IMR-90 (cell line): ENCODE measurements at regions not wholly inside any gene's neighbourhood (a gene's known extent, or its start where the extent isn't known, plus 50 kb on each side); places are given as distances from the start of the nearest gene placed in this dataset.

Experiments used
- ATAC-seq: fragments of 200-7000 bp; cut with Tn5 transposase; 2 replicates; pipeline ENCODE4 v1.9.1; 2020; ENCODE audit warnings: low read depth, mild to moderate bottlenecking, moderate library complexity
- BruUV-seq: library from RNA; stranded (reverse); fragments of 400-500 nt; replicated peaks from 2 replicates; lab custom pipeline; 2021; lab: Mats Ljungman, UMichigan
- CTCF ChIA-PET: fragments of 300-600 bp; formaldehyde crosslinking; extraction: SDS; loops from one replicate; lab custom pipeline; 2021; ENCODE audit warnings: antibody characterized with exemption; lab: Yijun Ruan, JAX
- POLR2A ChIA-PET: fragments of 300-600 bp; sonication (Branson Sonifier 250); formaldehyde crosslinking; loops from one replicate; lab custom pipeline; 2022; ENCODE audit warnings: antibody characterized with exemption; ENCODE audit not compliant: unreplicated experiment; lab: Charles Lee
- DNase-seq: peaks from one replicate; pipeline ENCODE4 v3.0.0; 2013
- H2AFZ ChIP-seq: replicated peaks from 2 replicates; pipeline ENCODE3; 2013; ENCODE audit warnings: low read length, mild to moderate bottlenecking; ENCODE audit not compliant: poor library complexity
- H2AK5ac ChIP-seq: 2 replicates; pipeline ENCODE4 v1.6.1; 2013; ENCODE audit warnings: low read depth, low read length, inconsistent platforms
- H2AK9ac ChIP-seq: replicated peaks from 2 replicates; pipeline ENCODE3; 2013; ENCODE audit warnings: mild to moderate bottlenecking, low read depth, low read length, moderate library complexity; ENCODE audit not compliant: poor library complexity
- H2BK120ac ChIP-seq: 2 replicates; pipeline ENCODE4 v1.6.1; 2013; ENCODE audit warnings: low read depth, low read length, inconsistent platforms
- H2BK15ac ChIP-seq: 3 replicates; pipeline ENCODE4 v1.6.1; 2013; ENCODE audit warnings: low read depth, low read length, inconsistent platforms
- H2BK20ac ChIP-seq: 2 replicates; pipeline ENCODE4 v1.6.1; 2013; ENCODE audit warnings: low read depth, mild to moderate bottlenecking, inconsistent platforms, low read length, moderate library complexity
- H2BK5ac ChIP-seq: 2 replicates; pipeline ENCODE4 v1.6.1; 2013; ENCODE audit warnings: mild to moderate bottlenecking, low read depth, low read length, inconsistent platforms; ENCODE audit not compliant: poor library complexity, severe bottlenecking
- H3K14ac ChIP-seq: replicated peaks from 2 replicates; pipeline ENCODE4 v1.6.1; 2013; ENCODE audit warnings: low read depth, low read length, inconsistent platforms
- H3K18ac ChIP-seq: 2 replicates; pipeline ENCODE4 v1.6.1; 2013; ENCODE audit warnings: low read depth, low read length, control low read depth
- H3K23ac ChIP-seq: 2 replicates; pipeline ENCODE4 v1.6.1; 2013; ENCODE audit warnings: low read depth, low read length, inconsistent platforms
- H3K27ac ChIP-seq: 2 replicates; pipeline ENCODE4 v1.5.1; 2013; ENCODE audit warnings: mild to moderate bottlenecking, control low read depth, low read length; ENCODE audit not compliant: insufficient read depth
- H3K27me3 ChIP-seq: 2 replicates; pipeline ENCODE4 v1.6.1; 2013; ENCODE audit warnings: low read length; ENCODE audit not compliant: control insufficient read depth, insufficient read depth
- H3K36me3 ChIP-seq: 2 replicates; pipeline ENCODE4 v1.6.1; 2013; ENCODE audit warnings: low read length, mixed read lengths; ENCODE audit not compliant: control insufficient read depth, insufficient read depth
- H3K4ac ChIP-seq: 2 replicates; pipeline ENCODE4 v1.6.1; 2013; ENCODE audit warnings: low read depth, low read length, inconsistent platforms
- H3K4me1 ChIP-seq: 2 replicates; pipeline ENCODE4 v1.6.1; 2013; ENCODE audit warnings: low read length, mixed read lengths; ENCODE audit not compliant: control insufficient read depth, insufficient read depth
- H3K4me2 ChIP-seq: 2 replicates; pipeline ENCODE4 v1.6.1; 2013; ENCODE audit warnings: low read depth, mild to moderate bottlenecking, control low read depth, low read length, moderate library complexity
- H3K4me3 ChIP-seq: 2 replicates; pipeline ENCODE4 v1.5.1; 2013; ENCODE audit warnings: low read depth, mild to moderate bottlenecking, control low read depth, low read length, moderate library complexity; ENCODE audit not compliant: insufficient read depth
- H3K56ac ChIP-seq: 2 replicates; pipeline ENCODE4 v1.6.1; 2013; ENCODE audit warnings: low read length, inconsistent platforms; ENCODE audit not compliant: insufficient read depth; ENCODE audit errors: extremely low read depth
- H3K79me1 ChIP-seq, 2 experiments: 2 replicates each; pipeline ENCODE4 v1.6.1; 2013; ENCODE audit warnings: low read length in 2 of 2, inconsistent platforms in 1 of 2, low read depth in 1 of 2
- H3K9ac ChIP-seq: 2 replicates; pipeline ENCODE4 v1.6.1; 2013; ENCODE audit warnings: low read depth, low read length, control low read depth
- H3K9me1 ChIP-seq: 2 replicates; pipeline ENCODE4 v1.6.1; 2013; ENCODE audit warnings: low read length, inconsistent platforms; ENCODE audit not compliant: insufficient read depth
- H3K9me3 ChIP-seq: 2 replicates; pipeline ENCODE4 v1.6.1; 2013; ENCODE audit warnings: low read length; ENCODE audit not compliant: control insufficient read depth, insufficient read depth
- H4K20me1 ChIP-seq: 2 replicates; pipeline ENCODE4 v1.6.1; 2013; ENCODE audit warnings: low read length, inconsistent platforms; ENCODE audit not compliant: insufficient read depth
- H4K5ac ChIP-seq: 2 replicates; pipeline ENCODE4 v1.6.1; 2013; ENCODE audit warnings: mild to moderate bottlenecking, low read depth, low read length, control low read depth
- H4K8ac ChIP-seq, 2 experiments: 2 replicates each; pipeline ENCODE4 v1.6.1; 2013; ENCODE audit warnings: low read depth in 2 of 2, low read length in 2 of 2, control low read depth in 1 of 2, inconsistent platforms in 1 of 2
- H4K91ac ChIP-seq: 2 replicates; pipeline ENCODE4 v1.6.1; 2013; ENCODE audit warnings: low read depth, low read length, inconsistent platforms; ENCODE audit not compliant: insufficient read depth
- BHLHE40 ChIP-seq: fragments of 150-350 bp; IDR thresholded peaks from 2 replicates; pipeline ENCODE4 v1.6.1; 2016; ENCODE audit warnings: mild to moderate bottlenecking, low read depth, low read length
- CEBPB ChIP-seq: IDR thresholded peaks from 2 replicates; pipeline ENCODE4 v1.6.1; 2012; ENCODE audit warnings: low read depth, low read length, improper control_type of control experiment
- CHD1 ChIP-seq: IDR thresholded peaks from 2 replicates; pipeline ENCODE4 v1.6.1; 2012; ENCODE audit warnings: low read depth, low read length, improper control_type of control experiment
- CTCF ChIP-seq: conservative IDR thresholded peaks from 2 replicates; pipeline ENCODE4 v1.5.1; 2012; ENCODE audit warnings: mild to moderate bottlenecking, low read depth, low read length, improper control_type of control experiment
- FOS ChIP-seq: fragments of 150-350 bp; IDR thresholded peaks from 2 replicates; pipeline ENCODE4 v1.6.1; 2016; ENCODE audit warnings: low read depth, low read length
- NFE2L2 ChIP-seq: fragments of 150-350 bp; IDR thresholded peaks from 2 replicates; pipeline ENCODE4 v1.6.1; 2016; ENCODE audit warnings: low read depth, mild to moderate bottlenecking, low read length
- POLR2A ChIP-seq: IDR thresholded peaks from 2 replicates; pipeline ENCODE4 v1.6.1; 2012; ENCODE audit warnings: mild to moderate bottlenecking, low read depth, low read length
- RFX5 ChIP-seq: IDR thresholded peaks from 2 replicates; pipeline ENCODE4 v1.8.0; 2012; ENCODE audit warnings: low read depth, mild to moderate bottlenecking, low read length, moderate library complexity
- WGBS, 2 experiments: methylation state at CpG; one replicate each; pipeline versions ENCODE4 v1.1.5 to v1.1.7; 2013; ENCODE audit warnings: missing lambda C conversion rate in 2 of 2; ENCODE audit not compliant: insufficient read length in 1 of 2; ENCODE audit errors: extremely low coverage in 2 of 2; 5-methylcytosine and 5-hydroxymethylcytosine counted together
- dilution Hi-C: fragments of 300-500 bp; cut with HindIII; formaldehyde crosslinking; loops from one replicate; pipeline ENCODE4 v1.14.3; 2018; ENCODE audit warnings: low sequenced_read_pairs; ENCODE audit not compliant: unreplicated experiment
- in situ Hi-C: fragments of 300-500 bp; cut with MboI; formaldehyde crosslinking; loops from 3 replicates; pipeline ENCODE4 v1.14.3; 2019; ENCODE audit warnings: low sequenced_read_pairs, inconsistent platforms, mixed read lengths
- intact Hi-C: fragments of 100-400 bp; cut with micrococcal nuclease; formaldehyde crosslinking; loops from 2 replicates; pipeline ENCODE4 v1.10.0; 2022

DNA sequence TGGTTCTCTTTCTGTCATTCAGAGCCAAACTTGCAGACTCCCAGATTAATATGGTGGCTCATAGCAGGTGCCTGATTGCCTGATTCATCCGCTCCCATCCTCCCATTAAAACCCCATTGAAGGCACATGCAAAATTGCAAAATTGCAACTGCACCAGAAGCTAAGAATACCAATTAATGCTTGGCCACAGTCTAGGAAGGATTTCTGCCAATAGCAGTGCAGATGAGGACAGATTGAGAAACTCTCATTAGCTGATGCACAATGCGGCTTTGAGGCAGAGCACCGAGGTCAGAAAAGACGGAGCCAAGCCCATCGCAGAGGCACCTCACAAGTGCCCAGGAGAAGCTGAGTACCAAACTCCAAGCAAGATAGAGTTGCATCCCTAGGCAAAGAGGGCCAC, 172.8 kb downstream of the ARL4C start:
- Histone ChIP-seq H3K9me3 (no peaks in the 10 kb centered on the region; the same call in 1 of the 2 replicates), H2BK15ac (no peak overlapping the region), H3K4ac (no peak overlapping the region), H3K4me2 (no peak overlapping the region), H2AK9ac (no peak overlapping the region), H3K9me1 (no peaks in the 10 kb centered on the region), H2BK20ac (no peak overlapping the region), H4K20me1 (no peaks in the 10 kb centered on the region), H4K91ac (no peak overlapping the region), H3K56ac (no peak overlapping the region), H3K36me3 (no peaks in the 10 kb centered on the region), H3K4me3 (no peak overlapping the region), H3K79me1 (no peaks in the 10 kb centered on the region), H4K8ac (no peak overlapping the region), H3K4me1 (no peaks in the 10 kb centered on the region), H3K27me3 (peaks cover 11% of the 10 kb centered on the region), H3K23ac (no peak overlapping the region), H2AFZ (no peak overlapping the region), H3K18ac (no peak overlapping the region), H4K5ac (no peak overlapping the region), H3K14ac (no peak overlapping the region), H3K27ac (no peak overlapping the region), H2AK5ac (no peak overlapping the region), H2BK5ac (no peak overlapping the region), H3K9ac (no peak overlapping the region), H2BK120ac (no peak overlapping the region)
- no TSS peak for BruUV-seq
- ChIA-PET POLR2A (no interaction called here), CTCF (no interaction called here)
- in situ Hi-C loops (no loop called here), dilution Hi-C loops (no loop called here), intact Hi-C loops (no loop called here)
- DNase-seq (no peak), ATAC-seq (no peak)
- TF ChIP-seq NFE2L2 (no peak), FOS (no peak), BHLHE40 (no peak), CHD1 (no peak), POLR2A (no peak), CEBPB (no peak), CTCF (no peak), RFX5 (no peak)
- 83% methylated on average over 1 of the region's 5 CpGs; no CpG with 5 or more reads in 1 of the 2 experiments for WGBS, 2 experiments
